HEK293T (cell line): ENCODE measurements at regions not wholly inside any gene's neighbourhood (a gene's known extent, or its start where the extent isn't known, plus 50 kb on each side); places are given as distances from the start of the nearest gene placed in this dataset.

Experiments
- ARNT ChIP-seq: fragments of 450-650 bp; IDR thresholded peaks from 2 replicates; pipeline ENCODE4 v1.6.1; 2017; ENCODE audit warnings: mild to moderate bottlenecking
- BHLHE40 ChIP-seq: fragments of 450-650 bp; IDR thresholded peaks from 2 replicates; pipeline ENCODE4 v1.6.1; 2016; ENCODE audit warnings: mild to moderate bottlenecking, moderate library complexity, borderline replicate concordance
- CTBP1 ChIP-seq: fragments of 450-650 bp; IDR thresholded peaks from 2 replicates; pipeline ENCODE4 v1.6.1; 2016; ENCODE audit warnings: borderline replicate concordance
- ELF4 ChIP-seq: fragments of 450-650 bp; IDR thresholded peaks from 2 replicates; pipeline ENCODE4 v1.6.1; 2017; ENCODE audit warnings: antibody characterized with exemption
- FOXA1 ChIP-seq: fragments of 450-650 bp; IDR thresholded peaks from 2 replicates; pipeline ENCODE4 v1.6.1; 2016; ENCODE audit warnings: mild to moderate bottlenecking
- FOXK2 ChIP-seq: fragments of 450-650 bp; IDR thresholded peaks from 2 replicates; pipeline ENCODE4 v1.6.1; 2016; ENCODE audit warnings: mild to moderate bottlenecking
- FOXM1 ChIP-seq: fragments of 450-650 bp; IDR thresholded peaks from 2 replicates; pipeline ENCODE4 v1.6.1; 2017; ENCODE audit warnings: mild to moderate bottlenecking, borderline replicate concordance
- HDGF ChIP-seq: fragments of 450-650 bp; IDR thresholded peaks from 2 replicates; pipeline ENCODE4 v1.6.1; 2017; ENCODE audit warnings: antibody characterized with exemption, borderline replicate concordance
- L3MBTL2 ChIP-seq: fragments of 450-650 bp; conservative IDR thresholded peaks from 2 replicates; pipeline ENCODE4 v1.6.1; 2016; ENCODE audit warnings: mild to moderate bottlenecking
- NFRKB ChIP-seq: fragments of 450-650 bp; IDR thresholded peaks from 2 replicates; pipeline ENCODE4 v1.6.1; 2016; ENCODE audit warnings: mild to moderate bottlenecking, moderate library complexity
- SP1 ChIP-seq: fragments of 450-650 bp; IDR thresholded peaks from 2 replicates; pipeline ENCODE4 v1.6.1; 2017
- SUZ12 ChIP-seq: fragments of 450-650 bp; IDR thresholded peaks from 2 replicates; pipeline ENCODE4 v1.6.1; 2016; ENCODE audit warnings: mild to moderate bottlenecking
- TARDBP ChIP-seq: fragments of 450-650 bp; IDR thresholded peaks from 2 replicates; pipeline ENCODE4 v1.6.1; 2016
- ZNF384 ChIP-seq: fragments of 450-650 bp; IDR thresholded peaks from 2 replicates; pipeline ENCODE4 v1.6.1; 2016

GRCh38 chr3:135503065-135503759 is 462.3 kb upstream of the PPP2R3A start:
- no peak for TF ChIP-seq SP1
- no peak for TF ChIP-seq SUZ12
- TF ChIP-seq L3MBTL2: no peak
- no peak for TF ChIP-seq BHLHE40
- TF ChIP-seq FOXK2: no peak
- no peak for TF ChIP-seq ARNT
- TF ChIP-seq ELF4: no peak
- TF ChIP-seq TARDBP: no peak
- TF ChIP-seq HDGF: no peak
- TF ChIP-seq NFRKB: no peak
- TF ChIP-seq ZNF384: no peak
- no peak for TF ChIP-seq FOXM1
- no peak for TF ChIP-seq CTBP1
- no peak for TF ChIP-seq FOXA1
